ENCODE measurements at regions not wholly inside any gene's neighbourhood (a gene's known extent, or its start where the extent isn't known, plus 50 kb on each side); places are given as distances from the start of the nearest gene placed in this dataset.

DNA sequence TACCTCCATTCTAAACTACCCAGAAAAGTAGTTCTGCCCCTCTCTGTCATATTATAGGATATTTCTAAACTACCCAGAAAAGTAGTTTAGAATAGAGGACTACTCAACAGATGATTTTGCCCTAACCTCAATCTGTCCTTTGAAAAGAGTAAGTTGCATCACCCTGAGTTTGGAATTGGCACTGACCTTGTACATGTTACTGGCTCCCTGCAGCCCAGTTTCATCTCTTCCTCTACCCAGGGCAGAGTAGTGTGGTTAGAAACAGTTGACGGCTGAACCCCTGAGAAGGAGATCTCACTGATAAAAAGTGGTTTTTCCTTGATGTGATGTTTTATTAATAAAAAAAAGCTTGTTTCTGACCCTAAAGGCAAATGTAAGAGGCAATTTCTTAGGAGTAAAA, 340.5 kb upstream of the NECTIN3 start:
- WGBS (ENCODE audit: low lambda C conversion rate, missing lambda C conversion rate): 65% methylated on average over 1 of the region's 1 CpG
- Histone ChIP-seq H3K27me3 (no peaks in the 10 kb centered on the region), H2AFZ (no peak overlapping the region), H3K9me3 (ENCODE audit: low read depth) (no peaks in the 10 kb centered on the region), H3K4me3 (no peak overlapping the region), H3K27ac (no peak overlapping the region), H3K4me2 (no peak overlapping the region), H4K20me1 (ENCODE audit: insufficient read depth, poor library complexity, severe bottlenecking) (no peaks in the 10 kb centered on the region), H3K9me2 (replicated peaks; ENCODE audit: insufficient read depth) (no peaks in the 10 kb centered on the region), H3K4me1 (ENCODE audit: insufficient read depth) (peaks cover 5% of the 10 kb centered on the region), H3K36me3 (replicated peaks; ENCODE audit: insufficient read depth, low read depth) (no peaks in the 10 kb centered on the region), H3K79me2 (no peaks in the 10 kb centered on the region)
- TF ChIP-seq EZH2 (IDR thresholded peaks at IDR 0.05; ENCODE audit: borderline replicate concordance) (no peak), EZH2phosphoT487 (IDR thresholded peaks at IDR 0.05; ENCODE audit: low read depth, severe bottlenecking, unreplicated experiment) (no peak), CTCF (IDR thresholded peaks at IDR 0.05; ENCODE audit: poor library complexity) (no peak)
- DNase-seq (ENCODE audit: low spot score): no peak

DNA sequence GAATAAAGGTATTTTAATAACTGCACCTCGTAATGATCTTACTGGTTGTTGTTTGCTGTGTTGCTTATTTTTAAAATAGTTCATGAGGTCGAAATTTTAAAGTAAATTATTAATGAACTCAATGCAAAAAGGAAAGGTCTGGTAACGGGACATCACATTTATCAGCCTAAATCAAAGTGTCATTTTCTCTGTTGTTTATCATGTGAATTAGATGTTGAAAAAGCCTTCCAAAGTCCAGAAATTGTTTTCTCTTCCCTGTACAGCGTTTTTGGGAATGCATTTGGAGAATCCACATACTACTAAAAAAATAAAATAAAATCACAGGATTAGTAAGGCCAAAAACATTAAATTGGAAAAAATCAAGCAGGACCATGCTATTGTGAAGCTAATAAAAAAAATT, 339.2 kb upstream of the NECTIN3 start:
- TF ChIP-seq CTCF (IDR thresholded peaks at IDR 0.05; ENCODE audit: poor library complexity) (no peak), EZH2phosphoT487 (IDR thresholded peaks at IDR 0.05; ENCODE audit: low read depth, severe bottlenecking, unreplicated experiment) (no peak), EZH2 (IDR thresholded peaks at IDR 0.05; ENCODE audit: borderline replicate concordance) (no peak)
- Histone ChIP-seq H3K27ac (no peak overlapping the region), H3K27me3 (no peaks in the 10 kb centered on the region), H4K20me1 (ENCODE audit: insufficient read depth, poor library complexity, severe bottlenecking) (no peaks in the 10 kb centered on the region), H3K9me3 (ENCODE audit: low read depth) (no peaks in the 10 kb centered on the region), H3K79me2 (no peaks in the 10 kb centered on the region), H2AFZ (no peak overlapping the region), H3K4me2 (no peak overlapping the region), H3K4me3 (no peak overlapping the region), H3K4me1 (ENCODE audit: insufficient read depth) (no peaks in the 10 kb centered on the region), H3K36me3 (replicated peaks; ENCODE audit: insufficient read depth, low read depth) (no peaks in the 10 kb centered on the region), H3K9me2 (replicated peaks; ENCODE audit: insufficient read depth) (no peaks in the 10 kb centered on the region)
- no peak for DNase-seq (ENCODE audit: low spot score)
- 81% methylated on average over 4 of the region's 4 CpGs for WGBS (ENCODE audit: low lambda C conversion rate, missing lambda C conversion rate)

GRCh38 chr3:110733045-110733444, 338.6 kb upstream of the NECTIN3 start:
- Histone ChIP-seq H2AFZ (no peak overlapping the region), H3K27ac (no peak overlapping the region), H3K36me3 (replicated peaks; ENCODE audit: insufficient read depth, low read depth) (no peaks in the 10 kb centered on the region), H3K4me3 (no peak overlapping the region), H3K79me2 (no peaks in the 10 kb centered on the region), H3K9me3 (ENCODE audit: low read depth) (no peaks in the 10 kb centered on the region), H3K4me1 (ENCODE audit: insufficient read depth) (no peaks in the 10 kb centered on the region), H3K9me2 (replicated peaks; ENCODE audit: insufficient read depth) (no peaks in the 10 kb centered on the region), H3K4me2 (no peak overlapping the region), H4K20me1 (ENCODE audit: insufficient read depth, poor library complexity, severe bottlenecking) (no peaks in the 10 kb centered on the region), H3K27me3 (no peaks in the 10 kb centered on the region)
- 84% methylated on average over 3 of the region's 3 CpGs for WGBS (ENCODE audit: low lambda C conversion rate, missing lambda C conversion rate)
- TF ChIP-seq CTCF (IDR thresholded peaks at IDR 0.05; ENCODE audit: poor library complexity) (no peak), EZH2phosphoT487 (IDR thresholded peaks at IDR 0.05; ENCODE audit: low read depth, severe bottlenecking, unreplicated experiment) (no peak), EZH2 (IDR thresholded peaks at IDR 0.05; ENCODE audit: borderline replicate concordance) (no peak)
- DNase-seq (ENCODE audit: low spot score): no peak

DNA sequence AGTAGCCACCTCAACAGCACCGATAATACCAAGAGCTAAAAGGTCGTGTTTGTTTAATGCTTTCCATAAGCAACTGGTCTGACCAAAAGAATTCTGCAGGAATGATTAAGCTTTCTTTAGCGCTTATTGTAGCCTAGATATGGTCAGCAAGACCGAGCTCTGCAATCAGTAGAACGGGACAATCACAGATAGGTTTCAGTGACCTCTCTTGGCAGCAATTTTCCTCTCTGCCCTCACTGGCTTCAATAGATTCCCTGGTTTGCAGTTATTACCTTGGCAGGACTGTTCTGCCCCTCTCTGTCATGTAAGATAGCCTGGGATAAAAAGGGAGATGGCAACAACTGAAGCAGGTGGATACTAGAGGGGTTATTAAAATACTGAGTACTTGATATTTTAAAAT, 337.1 kb upstream of the NECTIN3 start:
- no peak overlapping the region for H2AFZ ChIP-seq
- TF ChIP-seq CTCF (IDR thresholded peaks at IDR 0.05; ENCODE audit: poor library complexity): no peak
- no peak overlapping the region for H3K27ac ChIP-seq
- no peak overlapping the region for H3K4me3 ChIP-seq
- H3K9me2 ChIP-seq (replicated peaks; ENCODE audit: insufficient read depth): no peaks in the 10 kb centered on the region
- H4K20me1 ChIP-seq (ENCODE audit: insufficient read depth, poor library complexity, severe bottlenecking): no peaks in the 10 kb centered on the region
- no peaks in the 10 kb centered on the region for H3K4me1 ChIP-seq (ENCODE audit: insufficient read depth)
- H3K27me3 ChIP-seq: no peaks in the 10 kb centered on the region
- no peaks in the 10 kb centered on the region for H3K9me3 ChIP-seq (ENCODE audit: low read depth)
- H3K36me3 ChIP-seq (replicated peaks; ENCODE audit: insufficient read depth, low read depth): no peaks in the 10 kb centered on the region
- 75% methylated on average over 5 of the region's 5 CpGs for WGBS (ENCODE audit: low lambda C conversion rate, missing lambda C conversion rate)
- no peak for DNase-seq (ENCODE audit: low spot score)
- no peaks in the 10 kb centered on the region for H3K79me2 ChIP-seq
- H3K4me2 ChIP-seq: no peak overlapping the region
